GM12878 (cell line): ENCODE measurements at regions not wholly inside any gene's neighbourhood (a gene's known extent, or its start where the extent isn't known, plus 50 kb on each side); places are given as distances from the start of the nearest gene placed in this dataset.

Experiments used
- ATAC-seq: fragments of 200-7000 bp; cut with Tn5 transposase; 3 replicates; pipeline ENCODE4 v1.9.1; 2020; ENCODE audit warnings: mild to moderate bottlenecking, moderate library complexity
- BruUV-seq: library from RNA; stranded (reverse); fragments of 400-500 nt; replicated peaks from 2 replicates; lab custom pipeline; 2021; lab: Mats Ljungman, UMichigan
- CTCF ChIA-PET: fragments of 300-600 bp; sonication (Branson Sonifier 250); formaldehyde crosslinking; extraction: SDS; loops from one replicate; lab custom pipeline; 2021; ENCODE audit warnings: inconsistent platforms; lab: Yijun Ruan, JAX
- POLR2A ChIA-PET: fragments of 350-600 bp; formaldehyde crosslinking; extraction: SDS; loops from one replicate; lab custom pipeline; 2021; ENCODE audit warnings: inconsistent platforms; lab: Charles Lee
- RAD21 ChIA-PET: fragments of 300-600 bp; sonication (Branson Sonifier 250); formaldehyde crosslinking; loops from one replicate; lab custom pipeline; 2023; ENCODE audit warnings: antibody characterized with exemption; ENCODE audit not compliant: unreplicated experiment; lab: Charles Lee
- SMC1A ChIA-PET: fragments of 300-600 bp; sonication (Branson Sonifier 250); formaldehyde crosslinking; loops from one replicate; lab custom pipeline; 2023; ENCODE audit not compliant: unreplicated experiment, uncharacterized antibody; lab: Charles Lee
- DNase-seq: peaks from one replicate; pipeline ENCODE4 v3.0.0-alpha.2; 2011; ENCODE audit warnings: low read depth, low spot score
- FAIRE-seq: peaks from 3 replicates; lab custom pipeline; 2011; peaks lifted over from hg19 to GRCh38; lab: Jason Lieb, UNC
- H2AFZ ChIP-seq: 2 replicates; pipeline ENCODE4 v1.6.0; 2011; ENCODE audit warnings: low read depth, low read length, control low read depth; ENCODE audit not compliant: control insufficient read depth
- H3K27ac ChIP-seq: 2 replicates; pipeline ENCODE4 v1.5.1; 2011; ENCODE audit warnings: control low read depth; ENCODE audit not compliant: control insufficient read depth, insufficient read depth
- H3K27me3 ChIP-seq, 2 experiments: replicated peaks in 1 of 2; 2 replicates each; pipeline versions ENCODE4 v1.6.0 to v1.6.1; 2011; ENCODE audit warnings: low read length in 1 of 2; ENCODE audit not compliant: control insufficient read depth in 2 of 2, insufficient read depth in 2 of 2
- H3K36me3 ChIP-seq, 2 experiments: 2 replicates each; pipeline ENCODE4 v1.5.1; 2011; ENCODE audit warnings: low read length in 1 of 2; ENCODE audit not compliant: control insufficient read depth in 2 of 2, insufficient read depth in 2 of 2
- H3K4me1 ChIP-seq: 2 replicates; pipeline ENCODE4 v1.6.1; 2011; ENCODE audit warnings: mild to moderate bottlenecking, low read length, moderate library complexity, mixed read lengths; ENCODE audit not compliant: control insufficient read depth, insufficient read depth
- H3K4me2 ChIP-seq: 2 replicates; pipeline ENCODE4 v1.6.0; 2011; ENCODE audit warnings: control low read depth; ENCODE audit not compliant: control insufficient read depth, insufficient read depth
- H3K4me3 ChIP-seq: fragments of 200-600 bp; sonication (generic); 2 replicates; pipeline ENCODE4 v1.5.1; 2016
- H3K79me2 ChIP-seq: 2 replicates; pipeline ENCODE4 v1.6.0; 2011; ENCODE audit warnings: low read length; ENCODE audit not compliant: control insufficient read depth, insufficient read depth
- H3K9ac ChIP-seq: 2 replicates; pipeline ENCODE4 v1.8.0; 2011; ENCODE audit warnings: low read length, control low read depth, mixed read lengths; ENCODE audit not compliant: control insufficient read depth, insufficient read depth
- H3K9me3 ChIP-seq: replicated peaks from 3 replicates; pipeline ENCODE4 v1.5.1; 2011; ENCODE audit warnings: mild to moderate bottlenecking, low read length; ENCODE audit not compliant: control insufficient read depth, insufficient read depth
- H4K20me1 ChIP-seq: 2 replicates; pipeline ENCODE4 v1.6.0; 2011; ENCODE audit not compliant: control insufficient read depth, insufficient read depth
- ATF7 ChIP-seq: fragments of 450-650 bp; IDR thresholded peaks from 2 replicates; pipeline ENCODE4 v1.6.1; 2016; ENCODE audit warnings: low read depth, mild to moderate bottlenecking
- CTCF ChIP-seq, 3 experiments: IDR thresholded peaks in 2 of 3; conservative IDR thresholded peaks in 1 of 3; 2 replicates each; pipeline ENCODE4 v1.5.1; 2011; ENCODE audit warnings: low read depth in 3 of 3, low read length in 3 of 3, mild to moderate bottlenecking in 3 of 3, control low read depth in 2 of 3, moderate library complexity in 2 of 3, inconsistent platforms in 1 of 3, mixed read lengths in 1 of 3; ENCODE audit not compliant: control insufficient read depth in 2 of 3, insufficient read depth in 1 of 3; ENCODE audit errors: extremely low read depth in 1 of 3
- GABPA ChIP-seq: IDR thresholded peaks from 2 replicates; pipeline ENCODE4 v1.6.1; 2014; ENCODE audit warnings: antibody characterized with exemption, low read depth, mild to moderate bottlenecking, inconsistent platforms
- HDAC6 ChIP-seq: fragments of 200-600 bp; sonication (generic); IDR thresholded peaks from one replicate; pipeline ENCODE4 v1.8.0; 2017; ENCODE audit warnings: antibody characterized with exemption; ENCODE audit not compliant: unreplicated experiment
- PRDM15 ChIP-seq: fragments of 450-650 bp; formaldehyde crosslinking; IDR thresholded peaks from 2 replicates; pipeline ENCODE4 v1.4.0; 2020; ENCODE audit warnings: mild to moderate bottlenecking, moderate library complexity
- STAT3 ChIP-seq: IDR thresholded peaks from 2 replicates; pipeline ENCODE4 v1.6.1; 2011; ENCODE audit warnings: low read depth, low read length, improper control_type of control experiment
- TBL1XR1 ChIP-seq: IDR thresholded peaks from 2 replicates; pipeline ENCODE4 v1.6.1; 2012; ENCODE audit warnings: low read depth, low read length, improper control_type of control experiment
- ZZZ3 ChIP-seq: IDR thresholded peaks from 2 replicates; pipeline ENCODE4 v1.6.1; 2011; ENCODE audit warnings: low read depth; ENCODE audit not compliant: control insufficient read depth, insufficient read length
- WGBS: methylation state at CpG from one replicate; pipeline ENCODE4 v1.1.6; 2016; ENCODE audit warnings: low lambda C conversion rate; ENCODE audit not compliant: insufficient replicate concordance, insufficient coverage; ENCODE audit errors: missing lambda C conversion rate; 5-methylcytosine and 5-hydroxymethylcytosine counted together
- in situ Hi-C: fragments of 300-500 bp; cut with MboI; formaldehyde crosslinking; loops from 9 replicates; pipeline ENCODE4 v1.14.3; 2018; ENCODE audit warnings: mixed read lengths
- intact Hi-C: fragments of 100-400 bp; cut with micrococcal nuclease; formaldehyde crosslinking; loops from one replicate; pipeline ENCODE4 v1.14.2; 2022; ENCODE audit not compliant: unreplicated experiment
- TF ChIP-seq, protein P1 (sequence below): fragments of 450-650 bp; IDR thresholded peaks from 2 replicates; pipeline ENCODE4 v1.6.1; 2017; ENCODE audit warnings: mild to moderate bottlenecking, moderate library complexity

- no peak overlapping the region for H3K4me3 ChIP-seq
- H3K27ac ChIP-seq: no peak overlapping the region
- TF ChIP-seq ZZZ3: no peak
- TF ChIP-seq CTCF (IDR thresholded peaks at IDR 0.05 in 2 of 3, conservative IDR thresholded peaks at IDR 0.05 in 1 of 3; ENCODE audit: control insufficient read depth in 2 of 3, extremely low read depth in 1 of 3, insufficient read depth in 1 of 3, low read depth in 3 of 3, low read length in 3 of 3): no peak
- TF ChIP-seq PRDM15 (CRISPR knock-in tag): no peak
- TF ChIP-seq GABPA: no peak
- no peak for TF ChIP-seq ATF7
- TF ChIP-seq, protein P1, sequence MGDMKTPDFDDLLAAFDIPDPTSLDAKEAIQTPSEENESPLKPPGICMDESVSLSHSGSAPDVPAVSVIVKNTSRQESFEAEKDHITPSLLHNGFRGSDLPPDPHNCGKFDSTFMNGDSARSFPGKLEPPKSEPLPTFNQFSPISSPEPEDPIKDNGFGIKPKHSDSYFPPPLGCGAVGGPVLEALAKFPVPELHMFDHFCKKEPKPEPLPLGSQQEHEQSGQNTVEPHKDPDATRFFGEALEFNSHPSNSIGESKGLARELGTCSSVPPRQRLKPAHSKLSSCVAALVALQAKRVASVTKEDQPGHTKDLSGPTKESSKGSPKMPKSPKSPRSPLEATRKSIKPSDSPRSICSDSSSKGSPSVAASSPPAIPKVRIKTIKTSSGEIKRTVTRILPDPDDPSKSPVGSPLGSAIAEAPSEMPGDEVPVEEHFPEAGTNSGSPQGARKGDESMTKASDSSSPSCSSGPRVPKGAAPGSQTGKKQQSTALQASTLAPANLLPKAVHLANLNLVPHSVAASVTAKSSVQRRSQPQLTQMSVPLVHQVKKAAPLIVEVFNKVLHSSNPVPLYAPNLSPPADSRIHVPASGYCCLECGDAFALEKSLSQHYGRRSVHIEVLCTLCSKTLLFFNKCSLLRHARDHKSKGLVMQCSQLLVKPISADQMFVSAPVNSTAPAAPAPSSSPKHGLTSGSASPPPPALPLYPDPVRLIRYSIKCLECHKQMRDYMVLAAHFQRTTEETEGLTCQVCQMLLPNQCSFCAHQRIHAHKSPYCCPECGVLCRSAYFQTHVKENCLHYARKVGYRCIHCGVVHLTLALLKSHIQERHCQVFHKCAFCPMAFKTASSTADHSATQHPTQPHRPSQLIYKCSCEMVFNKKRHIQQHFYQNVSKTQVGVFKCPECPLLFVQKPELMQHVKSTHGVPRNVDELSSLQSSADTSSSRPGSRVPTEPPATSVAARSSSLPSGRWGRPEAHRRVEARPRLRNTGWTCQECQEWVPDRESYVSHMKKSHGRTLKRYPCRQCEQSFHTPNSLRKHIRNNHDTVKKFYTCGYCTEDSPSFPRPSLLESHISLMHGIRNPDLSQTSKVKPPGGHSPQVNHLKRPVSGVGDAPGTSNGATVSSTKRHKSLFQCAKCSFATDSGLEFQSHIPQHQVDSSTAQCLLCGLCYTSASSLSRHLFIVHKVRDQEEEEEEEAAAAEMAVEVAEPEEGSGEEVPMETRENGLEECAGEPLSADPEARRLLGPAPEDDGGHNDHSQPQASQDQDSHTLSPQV: no peak
- TF ChIP-seq TBL1XR1: no peak
- no peak for TF ChIP-seq STAT3
- TF ChIP-seq HDAC6: no peak
- no peaks in the 10 kb centered on the region for H3K4me1 ChIP-seq
- FAIRE-seq (no peak), ATAC-seq (no peak), DNase-seq (no peak)
- SMC1A ChIA-PET: no interaction called here
- no peaks in the 10 kb centered on the region for H3K79me2 ChIP-seq
- no peak overlapping the region for H2AFZ ChIP-seq
- in situ Hi-C loops (no loop called here), intact Hi-C loops (no loop called here)
- CTCF ChIA-PET: no interaction called here
- H3K27me3 ChIP-seq: no peaks in the 10 kb centered on the region
- 24% methylated on average over 2 of the region's 2 CpGs for WGBS
- POLR2A ChIA-PET: no interaction called here
- RAD21 ChIA-PET: no interaction called here
- H3K9me3 ChIP-seq: no peaks in the 10 kb centered on the region
- no peak overlapping the region for H3K4me2 ChIP-seq
- no peak overlapping the region for H3K9ac ChIP-seq
- no peaks in the 10 kb centered on the region for H4K20me1 ChIP-seq
- no TSS peak for BruUV-seq
- no peaks in the 10 kb centered on the region for H3K36me3 ChIP-seq
Observed at GRCh38 chr12:19659501-19659900, 220.2 kb downstream of the AEBP2 start.
